ENCODE measurements at regions not wholly inside any gene's neighbourhood (a gene's known extent, or its start where the extent isn't known, plus 50 kb on each side); places are given as distances from the start of the nearest gene placed in this dataset.

DNA sequence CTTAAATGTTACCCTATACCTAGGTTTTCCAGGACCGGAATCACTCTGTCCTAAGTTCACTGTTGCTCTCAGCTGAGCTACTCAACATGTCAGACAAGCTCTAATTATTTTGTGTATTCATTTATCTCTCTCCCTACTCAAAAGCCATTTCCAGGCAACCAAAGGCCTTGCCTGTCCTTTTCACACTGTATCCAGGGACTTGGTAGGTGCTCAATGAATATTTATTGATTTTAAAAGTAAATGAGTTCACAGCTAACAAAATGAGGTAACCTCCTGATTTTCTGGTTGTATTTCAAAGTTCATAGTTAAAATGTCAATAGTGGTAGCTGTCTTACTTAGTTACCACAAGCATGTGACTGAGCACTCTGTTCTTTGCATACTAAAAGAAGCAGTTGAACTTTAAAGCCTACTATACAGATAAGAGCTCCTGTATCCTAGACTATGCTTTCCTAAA lies 522.2 kb downstream of the ACTL7B start:
- TF ChIP-seq, protein P1, sequence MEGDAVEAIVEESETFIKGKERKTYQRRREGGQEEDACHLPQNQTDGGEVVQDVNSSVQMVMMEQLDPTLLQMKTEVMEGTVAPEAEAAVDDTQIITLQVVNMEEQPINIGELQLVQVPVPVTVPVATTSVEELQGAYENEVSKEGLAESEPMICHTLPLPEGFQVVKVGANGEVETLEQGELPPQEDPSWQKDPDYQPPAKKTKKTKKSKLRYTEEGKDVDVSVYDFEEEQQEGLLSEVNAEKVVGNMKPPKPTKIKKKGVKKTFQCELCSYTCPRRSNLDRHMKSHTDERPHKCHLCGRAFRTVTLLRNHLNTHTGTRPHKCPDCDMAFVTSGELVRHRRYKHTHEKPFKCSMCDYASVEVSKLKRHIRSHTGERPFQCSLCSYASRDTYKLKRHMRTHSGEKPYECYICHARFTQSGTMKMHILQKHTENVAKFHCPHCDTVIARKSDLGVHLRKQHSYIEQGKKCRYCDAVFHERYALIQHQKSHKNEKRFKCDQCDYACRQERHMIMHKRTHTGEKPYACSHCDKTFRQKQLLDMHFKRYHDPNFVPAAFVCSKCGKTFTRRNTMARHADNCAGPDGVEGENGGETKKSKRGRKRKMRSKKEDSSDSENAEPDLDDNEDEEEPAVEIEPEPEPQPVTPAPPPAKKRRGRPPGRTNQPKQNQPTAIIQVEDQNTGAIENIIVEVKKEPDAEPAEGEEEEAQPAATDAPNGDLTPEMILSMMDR (IDR thresholded peaks at IDR 0.05; ENCODE audit: low read depth, low read length): no peak
- TF ChIP-seq EZH2phosphoT487 (IDR thresholded peaks at IDR 0.05; ENCODE audit: low read depth): no peak
